Thyroid gland (tissue), 4 donors: ENCODE measurements at regions not wholly inside any gene's neighbourhood (a gene's known extent, or its start where the extent isn't known, plus 50 kb on each side); places are given as distances from the start of the nearest gene placed in this dataset.
A peak's percentile ranks its signal among the peaks of the same experiment; 100 is the strongest.

ENCODE experiments used
- DNase-seq, 2 donors: peaks; one replicate each; pipeline ENCODE4 v3.0.0-alpha.2; 2019
- H3K27ac ChIP-seq, 3 donors: fragments of 200-600 bp; sonication (generic); 1 replicate in 2 of 3; 2 replicates in 1 of 3; pipeline ENCODE4 v1.5.1; 2016 to 2019; ENCODE audit warnings: mild to moderate bottlenecking in 1 of 3, moderate library complexity in 1 of 3
- H3K27me3 ChIP-seq: fragments of 200-600 bp; sonication (generic); one replicate; pipeline ENCODE4 v1.5.1; 2019
- H3K36me3 ChIP-seq, 2 donors: fragments of 200-600 bp; sonication (generic); one replicate each; pipeline ENCODE4 v1.5.1; 2016 to 2019
- H3K4me1 ChIP-seq, 2 donors: fragments of 200-600 bp; sonication (generic); one replicate each; pipeline ENCODE4 v1.5.1; 2017 to 2019
- H3K4me3 ChIP-seq, 3 donors: fragments of 200-600 bp; sonication (generic); replicated peaks in 1 of 3; 1 replicate in 2 of 3; 2 replicates in 1 of 3; pipeline ENCODE4 v1.5.1; 2016; ENCODE audit warnings: mild to moderate bottlenecking in 1 of 3
- H3K9me3 ChIP-seq: fragments of 200-600 bp; sonication (generic); one replicate; pipeline ENCODE4 v1.5.1; 2017
- CTCF ChIP-seq, 6 experiments: fragments of 200-600 bp in 3 of 6; fragments of 450-650 bp in 3 of 6; sonication (generic) in 3 of 6; IDR thresholded peaks; one replicate each; pipeline ENCODE4 v1.5.1; 2016 to 2019; ENCODE audit warnings: antibody characterized with exemption in 6 of 6, mild to moderate bottlenecking in 2 of 6, inconsistent platforms in 1 of 6, moderate library complexity in 1 of 6
- POLR2A ChIP-seq, 2 donors: fragments of 450-650 bp; IDR thresholded peaks; one replicate each; pipeline ENCODE4 v1.6.1; 2017; ENCODE audit warnings: antibody characterized with exemption in 2 of 2, mild to moderate bottlenecking in 2 of 2, moderate library complexity in 1 of 2
- WGBS, 2 donors: methylation state at CpG; one replicate each; pipeline ENCODE4 v1.1.5; 2017; 5-methylcytosine and 5-hydroxymethylcytosine counted together
- intact Hi-C: fragments of 100-400 bp; cut with DNase I; formaldehyde crosslinking; loops from one replicate; pipeline ENCODE4 v1.15.1; 2023

GRCh38 chr10:2438248-2438939 lies 629.0 kb upstream of the PFKP start:
- no peaks in the 10 kb centered on the region for H3K36me3 ChIP-seq
- no peaks in the 10 kb centered on the region for H3K27me3 ChIP-seq
- TF ChIP-seq POLR2A (IDR thresholded peaks at IDR 0.05) (no peak), CTCF (IDR thresholded peaks at IDR 0.05) (no peak)
- no peak overlapping the region for H3K27ac ChIP-seq
- no peaks in the 10 kb centered on the region for H3K9me3 ChIP-seq
- H3K4me1 ChIP-seq = no peaks in the 10 kb centered on the region
- no peak overlapping the region for H3K4me3 ChIP-seq
- intact Hi-C loops = no loop called here
- 70 to 80% methylated on average over 7 of the region's 7 CpGs for WGBS, 2 donors
- no peak for DNase-seq

GRCh38 chr10:2436933-2437332 lies 630.4 kb upstream of the PFKP start:
- H3K9me3 ChIP-seq = no peaks in the 10 kb centered on the region
- no peaks in the 10 kb centered on the region for H3K4me1 ChIP-seq
- no peak overlapping the region for H3K4me3 ChIP-seq
- no peaks in the 10 kb centered on the region for H3K27me3 ChIP-seq
- WGBS, 2 donors = 89 to 93% methylated on average over 11 of the region's 11 CpGs
- no peaks in the 10 kb centered on the region for H3K36me3 ChIP-seq
- H3K27ac ChIP-seq = no peak overlapping the region
- intact Hi-C loops = no loop called here
- no peak for DNase-seq
- TF ChIP-seq CTCF (IDR thresholded peaks at IDR 0.05) = no peak
- no peak for TF ChIP-seq POLR2A (IDR thresholded peaks at IDR 0.05)

- DNase-seq = no peak
- 65 to 70% methylated on average over 5 of the region's 5 CpGs for WGBS, 2 donors
- TF ChIP-seq POLR2A (IDR thresholded peaks at IDR 0.05) (no peak), CTCF (IDR thresholded peaks at IDR 0.05) (no peak)
- no peaks in the 10 kb centered on the region for H3K27me3 ChIP-seq
- no peaks in the 10 kb centered on the region for H3K36me3 ChIP-seq
- H3K27ac ChIP-seq = no peak overlapping the region
- intact Hi-C loops = no loop called here
- no peak overlapping the region for H3K4me3 ChIP-seq
- no peaks in the 10 kb centered on the region for H3K9me3 ChIP-seq
- H3K4me1 ChIP-seq = no peaks in the 10 kb centered on the region
Measured at GRCh38 chr10:2431961-2432360, 635.4 kb upstream of the PFKP start.

GRCh38 chr10:2427412-2427811 lies 639.9 kb upstream of the PFKP start:
- no peak for DNase-seq
- no peaks in the 10 kb centered on the region for H3K9me3 ChIP-seq
- H3K27ac ChIP-seq = no peak overlapping the region
- H3K4me3 ChIP-seq = no peak overlapping the region
- TF ChIP-seq POLR2A (IDR thresholded peaks at IDR 0.05) = no peak
- TF ChIP-seq CTCF (IDR thresholded peaks at IDR 0.05) = no peak
- peaks cover 0 to 5% of the 10 kb centered on the region in 2 donors for H3K4me1 ChIP-seq
- H3K36me3 ChIP-seq = no peaks in the 10 kb centered on the region
- H3K27me3 ChIP-seq = no peaks in the 10 kb centered on the region
- 78 to 87% methylated on average over 2 of the region's 2 CpGs for WGBS, 2 donors
- intact Hi-C loops = no loop called here

GRCh38 chr10:2425320-2425719 lies 642.0 kb upstream of the PFKP start:
- TF ChIP-seq CTCF (IDR thresholded peaks at IDR 0.05) = no peak
- no peak for TF ChIP-seq POLR2A (IDR thresholded peaks at IDR 0.05)

More at GRCh38 chr10:2425320-2425719, 642.0 kb upstream of the PFKP start:
- no peaks in the 10 kb centered on the region for H3K9me3 ChIP-seq
- no peaks in the 10 kb centered on the region for H3K27me3 ChIP-seq
- no peaks in the 10 kb centered on the region for H3K36me3 ChIP-seq
- intact Hi-C loops = no loop called here
- H3K4me1 ChIP-seq = peaks cover 0 to 5% of the 10 kb centered on the region in 2 donors
- no peak for DNase-seq
- WGBS, 2 donors = 30% methylated on average over 3 of the region's 3 CpGs
- H3K27ac ChIP-seq = peak overlapping the region in 1 of 3 donors; percentile 10
- no peak overlapping the region for H3K4me3 ChIP-seq
